ENCODE measurements at regions not wholly inside any gene's neighbourhood (a gene's known extent, or its start where the extent isn't known, plus 50 kb on each side); places are given as distances from the start of the nearest gene placed in this dataset.
"Not testable (repeated sequence)": the region's sequence is repeated elsewhere in the genome, so short reads cannot be mapped to it uniquely, and the experiment has no call there.

GRCh38 chr3:6242104-6242503 lies 618.8 kb upstream of the GRM7 start:
- DNase-seq = no peak

GRCh38 chr3:6248528-6248927 lies 612.4 kb upstream of the GRM7 start:
- DNase-seq = no peak

DNA sequence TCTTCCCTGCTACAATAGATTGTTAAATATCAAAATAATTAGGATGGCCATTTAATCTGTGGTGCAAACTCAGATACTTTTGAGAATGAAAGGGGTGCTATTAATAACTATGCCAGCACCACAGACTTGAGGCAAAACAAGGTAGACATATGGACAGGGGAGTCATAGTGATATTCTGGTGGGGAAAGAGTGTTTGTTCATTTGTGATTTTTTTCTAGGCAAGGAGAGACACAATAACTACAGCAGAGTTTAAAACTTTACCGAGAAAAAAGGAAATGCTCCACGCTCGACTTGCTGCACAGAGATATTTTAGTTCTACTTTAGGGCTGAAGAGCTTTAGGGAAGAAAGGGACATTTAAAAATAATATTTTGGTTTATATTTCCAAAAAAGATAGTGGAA lies 611.2 kb upstream of the GRM7 start:
- no peak for DNase-seq

DNA sequence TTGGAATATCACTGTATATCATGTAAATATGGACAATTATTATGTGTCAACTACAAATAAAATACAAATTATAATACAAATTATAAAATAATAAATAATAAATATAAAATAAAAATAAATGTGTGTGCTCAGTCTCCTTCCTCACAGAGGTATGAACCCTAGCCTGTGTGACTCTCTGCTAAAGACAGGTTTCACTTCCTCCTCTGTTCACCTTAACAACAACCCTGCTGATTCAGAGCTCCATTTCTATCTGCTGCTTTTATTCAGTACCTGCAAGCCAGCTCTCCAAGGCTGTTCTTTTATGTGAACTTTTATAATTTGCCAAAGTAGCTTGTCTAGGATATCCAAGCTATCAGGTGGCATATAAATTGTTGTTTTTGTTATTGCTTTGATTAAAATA lies 610.7 kb upstream of the GRM7 start:
- DNase-seq = no peak

DNA sequence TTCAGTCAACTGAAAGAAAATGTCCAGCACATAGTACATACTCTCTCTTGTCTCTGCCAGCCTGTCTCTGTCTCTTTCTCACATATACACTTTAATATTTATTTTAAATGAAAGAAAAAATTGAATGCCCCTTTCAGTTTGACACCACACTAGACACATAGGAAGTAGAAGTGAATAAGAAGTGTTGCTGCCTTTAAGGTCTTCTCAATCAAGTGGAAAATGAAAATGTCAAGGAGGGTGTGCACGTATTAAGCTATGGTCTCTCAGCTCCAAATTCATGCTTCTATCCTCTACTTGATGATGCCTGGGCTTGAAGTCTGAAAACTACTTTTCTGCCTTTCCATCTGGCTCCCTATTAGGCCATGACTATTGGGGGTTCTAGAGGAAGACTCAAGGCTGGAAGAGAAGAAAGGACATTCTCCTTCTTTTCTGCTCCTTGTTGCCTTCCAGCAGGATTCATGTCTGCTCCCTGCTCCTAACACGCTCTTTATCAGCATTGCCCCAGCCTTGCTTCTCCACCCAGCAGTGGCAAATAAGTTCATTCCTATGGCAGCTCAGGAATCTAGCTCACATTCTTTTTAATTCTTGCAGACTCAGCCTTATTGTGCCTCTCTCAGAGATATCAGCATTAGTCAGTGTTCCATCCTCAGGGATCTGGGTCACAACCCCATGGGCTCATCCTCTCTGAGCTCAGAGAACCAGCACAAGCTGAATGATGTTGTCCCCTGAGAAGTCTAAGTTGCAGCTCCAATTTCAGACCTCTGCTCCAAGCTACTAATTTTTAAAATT lies 609.1 kb upstream of the GRM7 start:
- no peak for DNase-seq

GRCh38 chr3:6254490-6254889 lies 606.4 kb upstream of the GRM7 start:
- DNase-seq = no peak

- DNase-seq = no peak
These were observed 605.7 kb upstream of the GRM7 start for GRCh38 chr3:6255229-6255628.

DNA sequence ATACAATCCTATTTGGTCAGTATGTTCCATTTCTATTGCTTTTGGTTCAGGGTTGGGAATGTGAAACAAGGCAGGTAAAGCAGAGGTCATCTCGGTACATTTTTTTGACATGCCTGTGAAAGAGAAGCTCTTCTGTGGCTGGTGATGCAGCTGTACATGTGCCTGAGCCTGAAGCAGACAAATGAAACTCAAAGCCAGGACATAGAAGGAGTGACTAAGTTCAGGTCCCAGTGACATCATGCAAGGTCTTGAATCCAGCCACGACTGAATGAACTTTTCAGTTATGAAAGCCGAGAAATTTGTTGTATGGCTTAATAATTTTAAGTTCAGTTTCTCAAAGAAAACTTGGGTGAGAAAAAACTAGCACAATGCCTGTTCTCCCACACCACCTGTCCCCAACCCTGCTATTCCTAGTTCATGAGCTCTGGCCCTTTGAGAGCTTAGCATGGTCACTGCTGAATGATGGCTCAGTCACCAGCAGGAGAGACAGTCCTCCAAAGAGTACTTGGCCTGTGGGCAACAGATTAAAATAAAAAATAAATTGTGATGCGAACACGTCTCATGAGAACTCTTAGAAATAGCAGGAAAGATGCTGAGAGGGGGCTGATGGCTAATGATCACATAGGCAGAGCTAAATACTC lies 600.2 kb upstream of the GRM7 start:
- no peak for DNase-seq

DNA sequence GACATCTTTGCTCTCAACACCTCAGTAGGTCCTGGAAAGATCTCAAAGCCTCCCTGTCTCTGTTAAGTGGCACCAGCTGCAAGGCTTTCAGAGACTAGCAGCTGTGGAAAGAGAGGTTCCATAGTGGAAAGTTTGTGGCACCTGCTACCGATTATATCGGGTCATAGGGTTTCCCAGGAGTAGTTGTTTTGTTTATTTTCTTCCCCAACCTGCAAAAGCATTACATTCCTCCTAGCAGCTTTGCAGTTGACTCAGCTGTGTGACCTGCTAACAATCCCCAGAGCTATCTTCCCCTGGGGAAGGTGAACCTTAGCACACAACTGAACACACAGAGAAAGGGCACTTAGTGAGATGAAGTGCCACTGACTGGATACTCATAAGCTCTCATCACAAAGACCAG lies 598.9 kb upstream of the GRM7 start:
- DNase-seq = no peak

GRCh38 chr3:6264036-6264435 lies 596.9 kb upstream of the GRM7 start:
- DNase-seq = no peak

GRCh38 chr3:6264906-6265305 lies 596.0 kb upstream of the GRM7 start:
- no peak for DNase-seq

DNA sequence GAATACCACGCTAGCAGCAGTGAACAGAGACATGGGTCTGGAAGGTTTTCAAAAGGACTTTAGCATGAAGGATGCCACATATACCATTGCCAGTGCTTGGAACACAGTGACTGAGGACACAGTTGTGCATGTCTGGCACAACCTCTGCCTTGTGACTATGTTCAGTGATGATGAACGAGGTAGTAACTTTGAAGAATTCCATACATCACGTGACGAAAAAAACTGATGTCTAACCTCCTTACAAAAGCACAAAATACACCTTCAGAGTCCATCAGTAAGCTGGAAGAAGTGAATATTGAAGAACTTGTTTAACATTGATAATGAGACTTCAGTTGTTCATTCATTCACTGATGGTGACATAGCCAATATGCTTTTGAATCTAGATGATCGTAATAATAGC lies 594.8 kb upstream of the GRM7 start:
- no peak for DNase-seq

GRCh38 chr3:6273878-6274277 lies 587.0 kb upstream of the GRM7 start:
- no peak for DNase-seq

- no peak for DNase-seq
These were observed 579.3 kb upstream of the GRM7 start for GRCh38 chr3:6281662-6282061.

DNA sequence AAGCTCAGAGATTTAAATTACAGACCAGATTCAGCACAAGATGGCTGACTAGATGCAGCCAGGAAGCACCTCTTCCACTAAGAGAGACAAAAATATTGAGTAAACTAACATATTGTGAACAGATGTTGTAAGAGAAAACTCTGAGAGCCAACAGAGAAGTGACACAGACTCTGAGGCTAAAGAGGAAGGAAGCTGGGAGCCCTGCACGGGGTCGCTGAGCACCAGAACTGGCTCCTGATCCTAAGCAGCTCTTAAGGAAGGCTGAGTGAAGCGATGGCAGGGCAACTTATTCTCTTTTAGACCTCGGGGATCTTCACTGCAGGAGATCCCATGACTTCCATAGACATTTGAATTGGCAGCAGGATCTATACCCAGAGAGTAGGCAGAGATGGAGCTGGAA lies 578.0 kb upstream of the GRM7 start:
- DNase-seq = no peak

DNA sequence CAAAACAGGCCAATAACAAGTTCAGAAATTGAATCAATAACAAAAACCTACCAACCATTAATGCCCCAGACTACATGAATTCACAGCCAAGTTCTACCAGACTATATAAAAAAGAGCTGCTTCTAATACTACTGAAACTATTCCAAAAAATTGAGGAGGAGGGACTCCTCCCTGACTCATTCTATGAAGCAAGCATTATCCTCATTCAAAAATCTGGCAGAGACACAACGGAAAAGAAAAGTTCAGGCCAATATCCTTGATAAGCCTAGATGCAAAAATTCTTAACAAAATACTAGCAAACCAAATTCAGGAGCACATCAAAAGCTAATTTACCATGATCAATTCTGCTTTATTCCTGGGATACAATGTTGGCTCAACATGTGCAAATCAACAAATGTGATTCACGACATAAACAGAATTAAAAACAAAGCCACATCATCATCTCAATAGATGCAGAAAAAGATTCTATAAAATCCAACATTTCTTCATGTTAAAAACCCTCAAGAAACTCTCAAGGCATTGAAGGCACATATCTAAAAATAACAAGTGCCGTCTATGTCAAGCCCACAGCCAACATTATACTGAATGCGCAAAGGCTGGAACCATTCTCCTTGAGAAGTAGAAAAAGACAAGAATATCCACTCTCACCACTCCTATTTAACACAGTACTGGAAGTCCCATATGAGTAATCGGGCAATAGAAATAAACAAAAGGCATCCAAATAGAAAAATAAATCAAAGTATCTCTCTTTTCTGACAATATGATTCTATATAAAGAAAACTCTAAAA lies 573.6 kb upstream of the GRM7 start:
- DNase-seq = no peak

GRCh38 chr3:6301626-6302025 lies 559.3 kb upstream of the GRM7 start:
- no peak for DNase-seq

- no peak for DNase-seq
These were observed 545.0 kb upstream of the GRM7 start for GRCh38 chr3:6315906-6316305.

GRCh38 chr3:6321999-6322398 lies 538.9 kb upstream of the GRM7 start:
- no peak for DNase-seq

DNA sequence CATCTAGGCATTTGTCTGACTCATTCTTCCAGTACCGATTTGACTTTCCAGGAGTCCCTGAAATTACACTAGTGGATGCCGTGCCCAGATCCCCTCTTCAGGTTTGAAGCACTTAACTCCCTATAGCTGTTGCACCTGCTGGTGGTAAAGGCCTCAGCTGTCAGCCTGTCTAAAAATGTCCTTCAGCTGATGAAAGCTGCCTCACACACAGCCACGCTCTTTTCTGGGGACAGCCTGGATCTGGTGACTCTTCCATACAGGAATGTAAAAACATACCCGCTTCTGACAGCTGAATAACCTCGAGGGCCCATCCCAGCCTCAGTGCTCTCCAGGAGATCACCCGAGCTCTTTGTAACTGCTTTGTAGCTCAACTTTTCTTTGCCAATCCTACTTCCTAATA lies 534.1 kb upstream of the GRM7 start:
- no peak for DNase-seq

DNA sequence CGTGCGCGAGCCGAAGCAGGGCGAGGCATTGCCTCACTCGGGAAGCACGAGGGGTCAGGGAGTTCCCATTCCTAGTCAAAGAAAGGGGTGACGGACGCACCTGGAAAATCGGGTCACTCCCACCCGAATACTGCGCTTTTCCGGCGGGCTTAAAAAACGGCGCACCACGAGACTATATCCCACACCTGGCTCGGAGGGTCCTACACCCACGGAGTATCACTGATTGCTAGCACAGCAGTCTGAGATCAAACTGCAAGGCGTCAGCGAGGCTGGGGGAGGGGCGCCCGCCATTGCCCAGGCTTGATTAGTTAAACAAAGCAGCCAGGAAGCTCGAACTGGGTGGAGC lies 520.0 kb upstream of the GRM7 start:
- DNase-seq = not testable (repeated sequence)

DNA sequence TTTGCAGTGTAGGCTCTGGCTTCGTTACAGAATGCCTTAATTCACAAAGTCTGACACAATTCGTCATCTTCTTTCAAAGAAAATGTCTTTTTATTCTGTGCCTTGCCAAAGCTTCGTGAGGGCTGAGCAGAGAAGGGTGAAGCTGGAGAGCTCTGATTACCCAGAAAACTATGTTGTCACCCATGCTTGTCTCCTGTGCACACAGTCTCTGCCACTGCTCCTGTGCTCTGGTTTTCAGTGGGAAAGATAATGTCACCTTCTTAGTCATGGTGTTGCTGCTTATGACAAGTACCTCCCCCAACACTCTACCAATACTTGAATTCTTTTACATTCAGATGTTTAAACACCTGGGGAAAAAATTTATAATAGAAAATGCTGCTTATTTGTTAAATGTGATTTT lies 509.2 kb upstream of the GRM7 start:
- no peak for DNase-seq

DNA sequence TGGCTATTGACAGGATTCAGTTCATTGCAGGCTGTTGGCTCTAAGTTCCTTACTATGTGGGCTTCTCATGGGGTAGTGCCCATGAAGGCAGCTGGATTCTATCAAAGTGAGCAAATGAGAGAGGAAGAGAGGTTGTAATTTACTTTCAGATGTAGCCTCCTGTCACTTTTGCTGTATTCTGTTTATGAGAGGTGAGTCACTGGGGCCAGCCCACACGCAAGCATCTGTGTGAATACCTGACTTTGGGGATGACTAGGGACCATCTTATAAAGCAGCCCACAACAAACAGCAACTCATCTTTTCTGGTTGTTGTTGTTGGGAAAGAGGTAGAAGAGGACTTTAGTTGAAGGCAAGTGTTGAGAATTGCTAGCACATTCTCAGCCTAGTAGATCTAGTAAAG lies 506.3 kb upstream of the GRM7 start:
- DNase-seq = no peak

- DNase-seq = no peak
These were observed 498.5 kb upstream of the GRM7 start for GRCh38 chr3:6362406-6362805.

All from NCI-H2171 treated with DMSO at 0.1 percent for 48 hours (cell line).